Activated gamma-delta T cell treated with anti-CD3 and anti-CD28 coated beads, Interleukin-2, amount 50 U/mL, for 16 hours (primary cell): ENCODE measurements at regions not wholly inside any gene's neighbourhood (a gene's known extent, or its start where the extent isn't known, plus 50 kb on each side); places are given as distances from the start of the nearest gene placed in this dataset.
"Not testable (repeated sequence)": the region's sequence is repeated elsewhere in the genome, so short reads cannot be mapped to it uniquely, and the experiment has no call there.

Experiments
- DNase-seq: peaks from one replicate; pipeline ENCODE4 v3.0.0-alpha.2; 2020; ENCODE audit warnings: low read depth

- DNase-seq: no peak
Measured at GRCh38 chr1:194062962-194063361, 876.5 kb upstream of the B3GALT2 start.

DNA sequence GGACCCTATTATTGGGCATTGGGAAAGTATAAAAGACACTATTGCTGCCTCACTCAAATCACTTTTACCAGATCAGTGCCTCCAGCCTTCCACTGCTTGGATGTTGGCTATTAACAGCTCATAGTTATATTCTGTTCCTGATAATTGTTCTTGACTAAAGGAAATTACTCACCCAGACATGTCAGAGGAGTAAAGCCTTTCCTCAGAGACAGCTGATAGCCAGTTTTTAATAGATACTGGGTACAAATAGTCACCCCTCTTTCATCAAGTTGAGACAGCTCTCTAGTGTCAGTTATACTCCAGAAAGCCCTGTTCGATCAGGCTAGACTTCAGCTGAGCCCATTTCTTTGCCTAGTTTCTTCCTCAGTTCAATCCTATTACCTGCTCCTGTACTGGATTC is 876.1 kb upstream of the B3GALT2 start:
- DNase-seq: no peak

- no peak for DNase-seq
Measured at GRCh38 chr1:194060481-194060880, 874.1 kb upstream of the B3GALT2 start.

DNA sequence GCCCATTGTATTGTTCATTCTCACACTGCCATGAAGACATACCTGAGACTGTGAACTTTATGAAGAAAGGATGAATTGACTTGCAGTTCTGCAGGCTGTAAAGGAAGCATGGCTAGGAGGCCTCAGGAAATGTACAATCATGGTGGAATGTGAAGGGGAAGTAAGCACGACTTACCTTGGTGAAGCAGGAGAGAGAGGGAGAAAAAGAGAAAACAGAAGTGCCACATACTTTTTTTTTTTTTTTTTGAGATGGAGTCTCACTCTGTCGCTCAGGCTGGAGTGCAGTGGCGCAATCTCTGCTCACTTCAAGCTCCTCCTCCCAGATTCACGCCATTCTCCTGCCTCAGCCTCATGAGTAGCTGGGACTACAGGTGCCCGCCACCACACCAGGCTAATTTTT is 871.9 kb upstream of the B3GALT2 start:
- DNase-seq: not testable (repeated sequence)

DNA sequence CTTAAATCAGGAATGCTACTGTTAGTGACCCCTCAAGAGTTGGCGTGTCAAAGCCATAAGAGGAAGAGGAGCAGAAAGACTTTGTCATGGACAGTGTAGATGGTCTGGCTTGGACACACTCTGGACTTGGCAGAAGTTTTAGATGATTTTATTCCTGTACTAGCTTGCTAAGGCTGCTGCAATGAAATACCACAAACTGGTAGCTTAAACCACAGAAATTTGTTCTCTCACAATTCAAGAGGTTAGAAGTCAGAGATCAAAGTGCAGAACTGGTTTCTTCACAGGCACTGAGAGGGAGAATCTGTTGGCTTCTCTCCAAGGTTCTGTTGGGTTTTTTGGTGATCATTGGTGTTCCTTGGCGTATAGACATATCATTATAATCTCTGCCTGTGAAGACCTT is 869.8 kb upstream of the B3GALT2 start:
- no peak for DNase-seq

GRCh38 chr1:194055536-194055935 is 869.1 kb upstream of the B3GALT2 start:
- no peak for DNase-seq

DNA sequence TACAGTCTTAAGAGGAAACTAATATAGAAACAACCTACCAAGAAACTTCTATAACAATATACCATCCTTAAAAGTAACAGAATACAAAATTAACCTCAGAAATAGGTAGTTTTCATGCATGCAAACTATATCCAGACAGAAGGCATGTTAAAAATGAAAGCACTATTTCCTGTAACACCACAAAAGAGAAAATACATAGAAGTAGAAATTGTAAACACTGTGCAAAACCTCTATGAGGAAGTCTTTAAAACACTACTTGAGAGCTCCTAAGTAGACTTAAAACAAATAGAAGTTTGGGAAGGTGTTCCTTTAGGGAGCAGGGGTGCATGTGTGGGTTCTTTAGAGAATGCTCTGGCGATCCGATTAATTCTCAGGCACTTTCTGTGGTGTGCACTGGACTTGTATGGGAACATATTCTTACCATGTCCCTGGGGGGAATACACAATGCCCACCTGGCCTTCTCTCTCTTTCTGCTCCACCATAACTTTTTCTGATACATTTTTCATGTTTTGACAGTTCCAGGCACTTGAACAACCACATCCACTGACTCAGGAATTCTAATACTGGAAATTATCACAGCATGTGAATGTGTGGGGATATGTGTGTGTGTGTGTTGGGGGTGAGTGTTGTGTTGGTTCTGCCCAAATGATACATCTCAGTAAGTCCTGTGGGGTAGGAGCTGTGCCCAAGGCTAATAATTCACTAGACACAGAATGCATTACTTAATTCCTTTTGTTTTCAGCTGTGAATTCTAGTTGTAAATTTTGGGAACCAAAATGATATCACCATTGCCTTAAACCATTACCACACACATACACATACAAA is 866.3 kb upstream of the B3GALT2 start:
- no peak for DNase-seq

GRCh38 chr1:194047921-194048320 is 861.5 kb upstream of the B3GALT2 start:
- no peak for DNase-seq

GRCh38 chr1:194047206-194047605 is 860.8 kb upstream of the B3GALT2 start:
- no peak for DNase-seq

- DNase-seq: no peak
Measured at GRCh38 chr1:194045416-194045815, 859.0 kb upstream of the B3GALT2 start.

- DNase-seq: no peak
Measured at GRCh38 chr1:194044892-194045291, 858.5 kb upstream of the B3GALT2 start.

DNA sequence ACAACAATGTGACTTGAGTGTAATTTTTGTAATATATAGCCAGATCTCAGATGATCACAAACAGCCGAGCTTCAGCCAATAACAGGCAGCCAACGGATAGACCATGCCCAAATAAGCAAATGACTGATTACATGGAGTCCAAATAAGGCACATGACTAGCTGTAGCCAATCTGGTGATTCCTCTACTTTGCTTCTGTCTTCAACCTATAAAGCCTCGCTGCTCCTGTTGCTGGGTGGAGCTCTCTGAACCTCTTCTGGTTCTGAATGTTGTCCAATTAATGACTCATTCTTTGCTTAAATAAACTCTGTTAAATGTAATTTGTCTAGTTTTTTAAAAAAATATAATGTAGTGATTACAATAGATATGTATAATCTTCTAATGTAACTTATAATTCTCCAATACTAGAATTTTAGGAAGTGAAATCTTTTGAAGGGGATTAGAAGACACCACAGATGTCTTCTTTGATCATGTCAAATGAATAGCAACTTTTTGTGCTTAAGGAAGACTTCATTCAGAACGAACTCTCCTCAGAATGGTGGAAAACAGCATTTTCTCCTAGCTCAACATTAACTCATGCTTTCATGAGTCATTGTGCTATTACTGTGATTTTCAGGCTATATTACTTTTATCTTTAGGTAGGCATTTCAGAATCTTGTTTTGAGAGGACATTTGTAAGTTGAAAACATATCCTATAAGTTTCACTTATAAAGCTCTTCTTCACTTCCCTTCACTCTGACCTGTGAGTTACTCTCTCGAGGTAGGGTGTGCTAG is 857.8 kb upstream of the B3GALT2 start:
- no peak for DNase-seq

DNA sequence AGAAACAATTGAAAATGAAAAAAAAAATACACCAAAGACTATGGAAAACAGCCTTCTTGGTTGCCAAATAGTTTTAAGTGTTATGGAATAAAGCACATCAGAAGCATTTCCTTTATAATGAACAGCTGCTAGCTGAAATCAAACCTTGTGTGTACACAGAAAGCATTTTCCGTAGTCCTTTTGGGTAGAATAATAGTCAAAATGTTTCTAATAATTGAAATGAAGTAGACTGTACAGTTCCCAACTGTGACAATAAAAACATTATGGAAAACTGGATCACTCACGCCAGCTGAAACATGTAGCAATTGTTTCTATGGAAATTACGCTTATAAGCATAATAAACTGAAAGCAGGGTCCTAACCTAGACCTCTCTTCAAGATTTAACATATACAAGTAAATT is 856.3 kb upstream of the B3GALT2 start:
- DNase-seq: no peak

- no peak for DNase-seq
Measured at GRCh38 chr1:194040496-194040895, 854.1 kb upstream of the B3GALT2 start.

GRCh38 chr1:194039578-194039977 is 853.2 kb upstream of the B3GALT2 start:
- DNase-seq: no peak

GRCh38 chr1:194033646-194034045 is 847.2 kb upstream of the B3GALT2 start:
- DNase-seq: no peak

- DNase-seq: no peak
Measured at GRCh38 chr1:194028002-194028401, 841.6 kb upstream of the B3GALT2 start.

GRCh38 chr1:194026422-194026821 is 840.0 kb upstream of the B3GALT2 start:
- DNase-seq: no peak

DNA sequence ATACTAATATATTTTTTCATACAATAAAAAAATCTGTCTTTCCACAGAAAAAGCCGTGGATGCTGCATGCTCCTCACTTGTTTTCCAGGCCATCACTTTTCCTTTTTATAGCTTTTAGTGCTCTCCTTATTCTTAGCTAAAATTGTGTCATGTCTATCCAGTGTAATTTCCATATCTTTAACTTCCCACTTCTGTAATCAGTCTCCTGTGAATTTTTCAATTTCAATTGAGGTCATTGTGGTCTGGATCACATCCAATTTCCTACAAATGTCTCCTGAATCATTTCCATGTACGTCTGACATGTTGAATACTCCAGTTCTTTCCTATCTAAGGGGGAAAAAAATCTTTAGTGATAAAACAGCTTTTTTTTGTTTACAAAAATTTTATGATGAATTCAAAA is 838.2 kb upstream of the B3GALT2 start:
- no peak for DNase-seq

GRCh38 chr1:194014014-194014413 is 827.6 kb upstream of the B3GALT2 start:
- DNase-seq: no peak

GRCh38 chr1:194013561-194013960 is 827.1 kb upstream of the B3GALT2 start:
- no peak for DNase-seq

GRCh38 chr1:194004146-194004545 is 817.7 kb upstream of the B3GALT2 start:
- DNase-seq: no peak

DNA sequence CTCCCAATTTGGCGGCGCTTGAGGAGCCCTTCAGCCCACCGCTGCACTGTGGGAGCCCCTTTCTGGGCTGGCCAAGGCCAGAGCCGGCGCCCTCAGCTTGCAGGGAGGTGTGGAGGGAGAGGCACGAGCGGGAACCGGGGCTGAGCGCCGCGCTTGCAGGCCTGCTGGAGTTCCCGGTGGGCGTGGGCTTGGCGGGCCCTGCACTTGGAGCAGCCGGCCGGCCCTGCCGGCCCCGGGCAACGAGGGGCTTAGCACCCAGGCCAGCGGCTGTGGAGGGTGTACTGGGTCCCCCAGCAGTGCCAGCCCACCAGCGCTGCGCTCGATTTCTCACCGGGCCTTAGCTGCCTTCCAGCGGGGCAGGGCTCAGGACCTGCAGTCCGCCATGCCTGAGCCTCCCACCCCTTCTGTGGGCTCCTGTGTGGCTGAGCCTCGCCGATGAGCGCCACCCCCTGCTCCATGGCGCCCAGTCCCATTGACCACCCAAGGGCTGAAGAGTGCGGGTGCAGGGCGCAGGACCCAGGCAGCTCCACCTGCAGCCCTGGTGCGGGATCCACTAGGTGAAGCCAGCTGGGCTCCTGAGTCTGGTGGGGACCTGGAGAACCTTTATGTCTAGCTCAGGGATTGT is 815.4 kb upstream of the B3GALT2 start:
- DNase-seq: not testable (repeated sequence)
